Lung (tissue), 11 donors: ENCODE measurements at regions not wholly inside any gene's neighbourhood (a gene's known extent, or its start where the extent isn't known, plus 50 kb on each side); places are given as distances from the start of the nearest gene placed in this dataset.

Experiments used
- ATAC-seq: fragments of 200-7000 bp; cut with Tn5 transposase; one replicate; pipeline ENCODE4 v1.9.1; 2020; ENCODE audit warnings: moderate number of reproducible peaks; ENCODE audit not compliant: insufficient read depth, low FRiP score
- DNase-seq, 3 donors: peaks; one replicate each; pipeline ENCODE4 v3.0.0-alpha.2; 2013 to 2017
- H3K27ac ChIP-seq, 2 donors: one replicate each; pipeline ENCODE4 v1.5.1; 2013; ENCODE audit warnings: mild to moderate bottlenecking in 2 of 2, moderate library complexity in 2 of 2, control low read depth in 1 of 2, inconsistent platforms in 1 of 2, low read depth in 1 of 2, low read length in 1 of 2
- H3K27me3 ChIP-seq, 3 donors: one replicate each; pipeline ENCODE4 v1.5.1; 2013; ENCODE audit warnings: low read length in 2 of 3; ENCODE audit not compliant: control insufficient read depth in 3 of 3, insufficient read depth in 3 of 3
- H3K36me3 ChIP-seq, 4 donors: one replicate each; pipeline ENCODE4 v1.5.1; 2013; ENCODE audit warnings: low read length in 4 of 4, mild to moderate bottlenecking in 1 of 4, moderate library complexity in 1 of 4; ENCODE audit not compliant: control insufficient read depth in 4 of 4, insufficient read depth in 4 of 4
- H3K4me1 ChIP-seq, 5 donors: one replicate each; pipeline ENCODE4 v1.5.1; 2013; ENCODE audit warnings: low read length in 5 of 5, mild to moderate bottlenecking in 2 of 5, moderate library complexity in 1 of 5; ENCODE audit not compliant: control insufficient read depth in 5 of 5, insufficient read depth in 5 of 5
- H3K4me3 ChIP-seq: one replicate; pipeline ENCODE4 v1.5.1; 2013; ENCODE audit warnings: mild to moderate bottlenecking, control low read depth, moderate library complexity
- H3K9ac ChIP-seq, 2 donors: one replicate each; pipeline ENCODE4 v1.5.1; 2013; ENCODE audit warnings: low read length in 2 of 2, control low read depth in 1 of 2; ENCODE audit not compliant: insufficient read depth in 1 of 2
- H3K9me3 ChIP-seq, 4 donors: one replicate each; pipeline ENCODE4 v1.5.1; 2013; ENCODE audit warnings: low read length in 3 of 4, mild to moderate bottlenecking in 1 of 4, moderate library complexity in 1 of 4; ENCODE audit not compliant: control insufficient read depth in 4 of 4, insufficient read depth in 3 of 4
- CTCF ChIP-seq: IDR thresholded peaks from 2 replicates; pipeline ENCODE4 v1.5.1; 2012; ENCODE audit warnings: mild to moderate bottlenecking; ENCODE audit errors: control extremely low read depth, extremely low read depth
- WGBS, 2 donors: extraction: QIAGEN DNeasy Blood & Tissue Kit; methylation state at CpG; one replicate each; pipeline ENCODE4 v1.1.7; 2013; 5-methylcytosine and 5-hydroxymethylcytosine counted together
- donor health status: control.
- donor health status: control.
- donor health status: Bipolar disorder and iron deficiency.
- donor health status: healthy.
- donor health status: DM: yes; HTN: yes; CAD: no.

DNA sequence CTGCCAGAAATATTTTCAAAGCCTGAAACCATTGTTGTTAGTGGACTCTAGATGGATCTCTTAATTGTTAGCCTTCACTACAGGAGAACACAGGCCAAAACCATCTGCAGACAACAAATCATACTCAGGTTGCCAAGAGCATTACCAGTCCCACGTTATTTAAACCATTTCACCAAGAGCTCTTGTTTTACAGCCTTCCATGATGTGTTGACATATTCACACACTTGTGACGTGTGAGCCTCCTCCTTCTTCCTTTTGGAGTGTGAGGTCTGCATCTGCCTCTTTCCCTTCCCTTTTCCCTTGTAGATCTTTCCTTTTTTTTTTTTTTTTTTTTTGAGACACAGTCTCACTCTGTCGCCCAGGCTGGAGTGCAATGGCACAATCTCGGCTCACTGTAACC, 279.0 kb downstream of the AUH start:
- Histone ChIP-seq H3K9ac (no peak overlapping the region), H3K4me3 (no peak overlapping the region), H3K27me3 (no peaks in the 10 kb centered on the region), H3K9me3 (no peaks in the 10 kb centered on the region), H3K27ac (no peak overlapping the region), H3K4me1 (peaks cover 0 to 5% (median 0%) of the 10 kb centered on the region in 5 donors), H3K36me3 (no peaks in the 10 kb centered on the region)
- DNase-seq (no peak), ATAC-seq (no peak)
- no peak for TF ChIP-seq CTCF
- WGBS, 2 donors, result 72 to 76% methylated on average over 4 of the region's 4 CpGs

- Histone ChIP-seq H3K27ac (no peak overlapping the region), H3K9me3 (no peaks in the 10 kb centered on the region), H3K9ac (no peak overlapping the region), H3K36me3 (no peaks in the 10 kb centered on the region), H3K4me3 (no peak overlapping the region), H3K27me3 (no peaks in the 10 kb centered on the region), H3K4me1 (peaks cover 0 to 5% (median 0%) of the 10 kb centered on the region in 5 donors)
- no peak for DNase-seq
- TF ChIP-seq CTCF, result no peak
- WGBS, 2 donors, result 36 to 62% methylated on average over 2 of the region's 2 CpGs
- ATAC-seq, result no peak
Observed at GRCh38 chr9:91084896-91085516, 276.7 kb downstream of the AUH start.

DNA sequence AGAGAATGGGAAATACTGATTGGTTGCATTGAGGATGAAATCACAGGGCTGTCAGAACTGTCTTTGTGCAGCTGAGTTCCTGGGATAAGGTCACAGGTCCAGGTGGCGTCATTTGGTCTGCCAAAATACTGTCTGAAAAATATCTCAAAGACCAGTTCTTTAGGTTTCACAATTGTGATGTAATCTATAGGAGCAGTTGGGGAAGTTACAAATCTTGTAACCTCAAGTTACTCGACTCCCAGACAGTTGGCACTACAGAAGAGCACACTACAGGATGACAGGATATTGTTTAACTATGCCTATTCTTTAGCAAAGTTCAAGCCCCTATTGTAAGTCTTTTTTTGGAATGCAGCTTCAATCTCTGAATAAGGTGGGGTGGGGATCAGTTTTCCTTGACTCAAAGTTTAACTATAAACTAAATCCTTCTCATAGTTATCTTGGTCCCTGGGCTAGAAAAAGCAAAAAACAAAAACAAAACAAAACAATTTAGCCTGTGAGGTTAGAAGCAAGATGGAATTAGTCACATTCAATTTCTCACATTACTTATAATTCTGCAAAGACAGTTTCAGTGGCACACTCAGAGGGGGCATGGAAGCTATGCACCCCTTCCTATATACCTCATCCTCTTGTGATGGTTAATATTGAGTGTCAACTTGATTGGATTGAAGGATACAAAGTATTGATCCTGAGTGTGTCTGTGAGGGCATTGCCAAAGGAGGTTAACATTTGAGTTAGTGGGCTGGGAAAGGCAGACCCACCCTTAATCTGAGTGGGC, 276.0 kb downstream of the AUH start:
- H3K27me3 ChIP-seq, result no peaks in the 10 kb centered on the region
- ATAC-seq, result no peak
- H3K4me3 ChIP-seq, result no peak overlapping the region
- no peak overlapping the region for H3K27ac ChIP-seq
- no peak overlapping the region for H3K9ac ChIP-seq
- H3K4me1 ChIP-seq, result peaks cover 0 to 5% (median 0%) of the 10 kb centered on the region in 5 donors
- no peaks in the 10 kb centered on the region for H3K9me3 ChIP-seq
- H3K36me3 ChIP-seq, result no peaks in the 10 kb centered on the region
- WGBS, 2 donors, result 12 to 57% methylated on average over 2 of the region's 2 CpGs
- DNase-seq, result no peak
- no peak for TF ChIP-seq CTCF
